ENCODE measurements at regions not wholly inside any gene's neighbourhood (a gene's known extent, or its start where the extent isn't known, plus 50 kb on each side); places are given as distances from the start of the nearest gene placed in this dataset.

GRCh38 chr3:182530316-182530715, 263.0 kb upstream of the ATP11B start:
- no peak for DNase-seq (ENCODE audit: low read depth)
- no peak overlapping the region for H3K4me3 ChIP-seq (ENCODE audit: low read depth, low read length)
- TF ChIP-seq CTCF (conservative IDR thresholded peaks at IDR 0.05; ENCODE audit: low read depth, low read length): no peak

DNA sequence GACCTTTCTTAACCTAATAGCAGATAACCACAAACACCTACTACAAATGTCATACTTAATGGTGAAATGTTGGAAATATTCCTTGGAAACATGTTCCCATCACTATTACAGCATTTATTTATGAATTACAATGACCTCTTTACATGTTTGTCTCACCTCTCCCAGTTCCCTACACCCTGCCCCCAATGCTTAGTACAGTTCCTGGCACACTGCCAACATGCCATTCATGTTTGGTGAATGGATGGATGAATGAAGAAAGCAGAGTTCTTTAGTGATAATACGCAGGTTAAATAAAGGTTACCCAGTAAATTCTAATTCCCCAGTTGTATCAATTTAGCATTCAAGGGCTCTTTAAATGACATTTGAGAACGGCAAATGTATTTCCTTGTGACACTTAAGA, 259.9 kb upstream of the ATP11B start:
- H3K4me3 ChIP-seq (ENCODE audit: low read depth, low read length): no peak overlapping the region
- DNase-seq (ENCODE audit: low read depth): no peak
- TF ChIP-seq CTCF (conservative IDR thresholded peaks at IDR 0.05; ENCODE audit: low read depth, low read length): no peak

DNA sequence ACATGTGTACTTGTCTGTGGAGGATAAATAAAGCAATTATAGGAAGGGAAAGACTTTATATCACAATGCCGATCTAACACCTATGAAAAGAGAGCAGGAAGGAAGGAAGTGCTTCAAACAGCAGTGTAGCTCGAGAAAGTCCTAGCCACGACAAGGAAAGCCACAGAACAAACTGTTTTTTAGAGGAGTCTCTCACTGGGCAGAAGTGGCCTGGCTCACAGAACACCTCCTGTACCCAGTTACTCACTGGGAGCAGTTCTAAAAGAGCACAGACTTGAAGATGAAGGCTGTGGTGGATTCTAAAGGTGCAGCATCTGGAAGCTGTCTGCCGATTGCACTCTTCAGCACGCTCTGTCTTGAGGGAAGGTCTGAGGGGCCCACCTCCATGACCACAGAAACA, 248.8 kb upstream of the ATP11B start:
- H3K4me3 ChIP-seq (ENCODE audit: low read depth, low read length): no peak overlapping the region
- no peak for TF ChIP-seq CTCF (conservative IDR thresholded peaks at IDR 0.05; ENCODE audit: low read depth, low read length)
- DNase-seq (ENCODE audit: low read depth): no peak

- TF ChIP-seq CTCF (conservative IDR thresholded peaks at IDR 0.05; ENCODE audit: low read depth, low read length): no peak
- no peak overlapping the region for H3K4me3 ChIP-seq (ENCODE audit: low read depth, low read length)
- no peak for DNase-seq (ENCODE audit: low read depth)
Measured at GRCh38 chr3:182562274-182562673, 231.0 kb upstream of the ATP11B start.

DNA sequence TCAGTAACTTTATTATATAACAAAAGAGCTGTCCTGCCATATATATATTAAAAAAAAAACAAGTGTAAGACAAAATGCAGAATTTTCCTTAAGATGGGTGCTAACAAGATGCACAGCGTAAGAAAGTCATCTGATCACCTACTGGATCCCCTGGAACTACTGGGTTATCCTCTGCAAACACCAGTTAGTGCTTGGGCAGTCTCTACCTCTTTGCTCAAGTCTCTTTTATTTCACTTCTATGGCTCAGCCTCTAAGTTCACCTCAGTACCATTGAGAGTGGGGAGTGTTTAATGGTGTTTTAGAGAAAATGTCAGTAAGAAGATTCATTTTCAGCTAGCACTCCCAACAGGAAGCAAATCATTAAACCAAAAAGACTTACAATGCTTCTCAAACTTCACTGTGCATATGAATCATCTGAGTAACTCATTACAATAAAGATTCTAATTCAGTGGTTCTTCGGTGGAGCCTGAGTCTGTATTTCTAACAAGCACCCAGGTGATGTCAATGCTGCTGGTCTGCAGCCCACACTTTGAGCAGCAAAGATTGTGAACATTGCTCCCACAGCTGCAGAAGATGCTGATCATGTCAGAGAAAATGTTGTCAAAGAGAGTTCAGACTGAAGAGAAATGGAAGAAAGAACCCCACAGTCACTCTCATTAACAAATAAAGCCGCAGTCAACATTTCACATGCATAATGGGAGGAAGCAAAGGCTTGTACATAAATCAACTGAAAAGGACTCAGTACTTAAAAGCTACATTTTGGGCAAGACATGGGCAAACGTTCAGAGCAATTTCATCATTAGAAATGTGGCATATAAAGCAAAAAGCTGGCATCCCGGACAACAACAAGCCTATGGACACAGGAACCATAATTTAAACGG, 227.1 kb upstream of the ATP11B start:
- DNase-seq (ENCODE audit: low read depth): peak; percentile 54
- no peak for TF ChIP-seq CTCF (conservative IDR thresholded peaks at IDR 0.05; ENCODE audit: low read depth, low read length)
- no peak overlapping the region for H3K4me3 ChIP-seq (ENCODE audit: low read depth, low read length)

- no peak overlapping the region for H3K4me3 ChIP-seq (ENCODE audit: low read depth, low read length)
- peak; percentile 19 for TF ChIP-seq CTCF (conservative IDR thresholded peaks at IDR 0.05; ENCODE audit: low read depth, low read length)
Measured at GRCh38 chr3:182567700-182568099, 225.6 kb upstream of the ATP11B start.

GRCh38 chr3:182568261-182568660, 225.0 kb upstream of the ATP11B start:
- no peak for TF ChIP-seq CTCF (conservative IDR thresholded peaks at IDR 0.05; ENCODE audit: low read depth, low read length)
- no peak overlapping the region for H3K4me3 ChIP-seq (ENCODE audit: low read depth, low read length)
- no peak for DNase-seq (ENCODE audit: low read depth)

More at GRCh38 chr3:182567700-182568099, 225.6 kb upstream of the ATP11B start:
- DNase-seq (ENCODE audit: low read depth): no peak
